CD4-positive, alpha-beta T cell treated with Interleukin-1 beta for 1 hour (primary cell): ENCODE measurements at regions not wholly inside any gene's neighbourhood (a gene's known extent, or its start where the extent isn't known, plus 50 kb on each side); places are given as distances from the start of the nearest gene placed in this dataset.
"Not testable (repeated sequence)": the region's sequence is repeated elsewhere in the genome, so short reads cannot be mapped to it uniquely, and the experiment has no call there.

Experiments
- DNase-seq, 2 donors: peaks; one replicate each; pipeline ENCODE4 v3.0.0-alpha.2; 2020 to 2022

DNA sequence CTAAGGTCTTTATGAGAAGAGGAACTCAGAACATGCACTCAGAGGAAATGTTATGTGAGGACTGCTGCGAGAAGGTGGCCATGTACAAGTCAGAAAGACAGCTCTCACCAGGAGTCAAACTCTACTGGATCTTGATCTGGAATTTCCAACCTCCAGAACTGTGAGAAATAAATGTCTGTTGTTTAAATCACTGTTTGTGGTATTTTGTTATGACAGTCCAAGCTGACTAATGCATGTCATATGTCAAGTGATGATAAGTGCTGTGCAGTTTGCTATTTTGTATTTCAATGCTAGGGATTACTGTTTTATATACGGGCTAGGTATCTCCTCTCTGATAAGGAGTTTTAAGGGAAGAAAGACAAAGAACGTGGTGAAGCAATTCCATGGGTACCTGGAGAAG is 162.3 kb downstream of the CPEB2 start:
- no peak for DNase-seq

DNA sequence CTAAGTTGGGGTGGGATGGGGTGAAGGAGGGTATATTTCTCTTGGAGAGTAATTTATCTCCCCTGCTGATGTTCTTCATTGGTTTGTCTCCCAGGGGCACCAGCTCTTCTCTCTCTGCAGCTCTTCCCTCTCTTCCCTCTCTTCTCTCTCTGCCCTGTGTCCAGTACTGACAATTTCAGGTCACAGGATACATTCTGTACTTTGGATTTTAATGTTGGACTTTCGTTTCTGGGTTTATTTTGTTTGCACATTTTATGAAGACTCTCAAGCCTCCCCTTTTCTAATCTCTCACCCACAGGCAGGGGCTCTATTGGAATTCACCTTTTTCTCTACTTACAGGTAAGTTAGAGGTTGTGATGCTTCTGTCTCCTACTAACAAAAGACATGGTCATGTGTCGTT is 165.5 kb downstream of the CPEB2 start:
- no peak for DNase-seq

DNA sequence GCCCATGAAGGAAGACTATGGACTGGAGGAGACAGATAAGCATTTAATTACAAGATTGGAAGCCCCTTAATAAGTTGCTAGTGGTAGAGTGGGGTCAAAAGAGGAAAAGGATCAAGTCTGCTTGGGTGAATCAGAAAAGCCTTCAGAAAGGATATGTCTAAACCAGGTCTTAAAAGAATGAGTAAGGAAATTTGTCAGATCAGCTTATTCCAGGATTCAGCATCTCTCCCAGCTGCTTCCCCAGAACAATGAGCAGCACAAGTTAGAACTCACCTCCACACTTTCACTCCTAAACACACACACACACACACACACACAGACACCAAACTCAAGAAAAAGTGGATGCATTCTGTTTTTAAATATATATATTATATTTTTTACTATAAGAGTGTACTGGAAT is 166.5 kb downstream of the CPEB2 start:
- no peak for DNase-seq

DNA sequence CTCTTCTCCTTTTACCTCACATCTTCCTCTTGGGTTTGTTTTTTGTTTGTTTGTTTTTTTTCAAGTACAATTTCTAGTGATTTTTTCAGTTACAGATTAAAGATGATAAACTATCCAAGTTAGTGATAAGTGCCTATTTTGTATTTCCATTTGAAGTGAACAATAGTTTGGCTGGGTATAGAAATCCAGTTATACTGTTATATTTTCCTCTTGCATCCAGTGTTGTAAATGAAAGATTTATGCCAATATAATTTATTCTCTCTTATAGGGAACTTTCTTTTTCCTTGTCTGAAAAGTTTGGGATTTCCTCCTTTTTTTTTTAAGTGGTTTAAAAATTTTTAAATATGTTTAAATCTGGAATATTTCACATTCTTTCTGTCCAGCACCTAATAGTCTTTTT is 169.4 kb downstream of the CPEB2 start:
- DNase-seq, result no peak

DNA sequence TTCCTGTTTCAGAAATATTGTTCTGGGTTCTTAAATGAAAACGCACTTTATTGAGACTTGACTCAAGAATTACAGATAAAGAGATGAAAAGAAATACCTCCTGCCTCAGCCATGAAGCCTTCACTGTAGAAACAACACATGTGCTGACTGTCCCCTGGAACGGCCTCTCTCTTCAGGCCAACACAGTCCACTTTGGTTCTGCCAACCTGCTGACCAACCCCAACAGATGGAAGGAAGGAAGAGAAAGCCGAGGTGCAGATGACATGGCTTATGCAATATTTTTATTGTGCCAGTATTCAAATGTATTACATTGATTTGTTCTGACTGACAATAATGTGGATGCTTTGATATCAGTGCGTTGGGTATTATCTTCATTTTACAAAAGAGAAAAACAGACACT is 171.0 kb downstream of the CPEB2 start:
- no peak for DNase-seq

DNA sequence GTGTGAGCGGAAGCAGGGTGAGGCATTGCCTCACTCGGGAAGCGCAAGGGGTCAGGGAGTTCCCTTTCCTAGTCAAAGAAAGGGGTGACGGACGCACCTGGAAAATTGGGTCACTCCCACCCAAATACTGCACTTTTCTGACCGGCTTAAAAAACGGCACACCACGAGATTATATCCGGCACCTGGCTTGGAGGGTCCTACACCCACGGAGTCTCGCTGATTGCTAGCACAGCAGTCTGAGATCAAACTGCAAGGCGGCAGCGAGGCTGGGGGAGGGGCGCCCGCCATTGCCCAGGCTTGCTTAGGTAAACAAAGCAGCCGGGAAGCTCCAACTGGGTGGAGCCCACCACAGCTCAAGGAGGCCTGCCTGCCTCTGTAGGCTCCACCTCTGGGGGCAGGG is 171.9 kb downstream of the CPEB2 start:
- not testable (repeated sequence) for DNase-seq

DNA sequence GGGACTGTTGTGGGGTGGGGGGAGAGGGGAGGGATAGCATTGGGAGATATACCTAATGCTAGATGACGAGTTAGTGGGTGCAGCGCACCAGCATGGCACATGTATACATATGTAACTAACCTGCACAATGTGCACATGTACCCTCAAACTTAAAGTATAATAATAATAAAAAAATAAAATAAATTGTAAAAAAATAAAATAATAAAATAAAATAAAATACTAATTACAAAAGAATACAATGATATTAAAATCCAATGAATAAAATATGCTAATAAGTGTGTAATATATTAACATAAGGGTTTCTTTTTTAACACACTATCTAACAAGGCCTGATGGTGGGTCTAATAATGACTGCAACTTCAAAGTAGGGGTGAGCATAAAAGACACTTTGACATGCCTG is 177.6 kb downstream of the CPEB2 start:
- not testable (repeated sequence) for DNase-seq

DNA sequence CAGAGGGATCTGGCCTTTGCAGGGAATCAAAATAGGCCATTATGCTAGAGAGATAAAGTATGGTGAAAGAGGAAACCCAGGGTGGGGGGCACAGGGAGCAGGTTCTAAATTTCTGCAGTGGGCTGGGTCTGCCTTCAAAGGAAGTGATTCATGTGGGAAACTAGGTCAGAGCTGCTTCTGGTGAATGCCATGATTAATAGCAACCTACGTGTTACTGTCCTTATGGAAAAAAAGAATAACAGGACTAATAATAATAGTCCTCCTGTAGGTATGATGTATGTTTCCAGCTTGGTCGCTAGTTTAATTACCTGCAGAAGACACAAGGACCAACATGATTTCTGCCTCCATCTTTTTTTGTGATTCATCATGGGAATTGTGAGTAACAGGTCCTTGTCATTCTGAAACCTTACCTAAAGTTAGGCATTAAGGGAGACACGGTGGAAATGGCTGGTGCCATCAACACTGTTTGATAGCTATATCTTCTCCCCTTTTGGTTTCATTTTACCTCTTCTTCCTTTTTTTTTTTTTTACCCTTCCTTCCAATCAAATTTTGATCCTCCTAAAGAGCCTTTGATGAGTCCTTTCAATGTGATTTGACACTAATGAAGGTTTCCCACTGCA is 180.4 kb downstream of the CPEB2 start:
- no peak for DNase-seq

DNA sequence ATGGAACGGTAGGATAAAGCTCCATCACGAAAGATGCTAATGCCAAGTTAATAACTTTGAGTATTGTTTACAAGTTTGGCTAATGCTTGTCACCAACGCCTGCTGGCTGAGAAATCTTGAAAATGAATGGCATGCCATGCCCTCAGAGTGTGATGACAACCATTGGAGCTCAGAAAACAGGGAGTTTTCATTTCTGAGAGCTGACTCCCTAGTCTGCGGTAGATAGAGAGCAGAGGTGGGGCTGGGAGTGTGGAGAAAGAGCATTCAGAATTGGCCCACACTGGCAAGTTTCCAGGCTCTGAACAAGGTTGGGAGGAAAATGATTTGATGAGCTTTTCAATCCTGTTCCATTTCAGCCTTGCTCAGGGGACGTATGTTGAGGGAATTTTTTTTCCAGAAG is 183.9 kb downstream of the CPEB2 start:
- DNase-seq, result no peak

DNA sequence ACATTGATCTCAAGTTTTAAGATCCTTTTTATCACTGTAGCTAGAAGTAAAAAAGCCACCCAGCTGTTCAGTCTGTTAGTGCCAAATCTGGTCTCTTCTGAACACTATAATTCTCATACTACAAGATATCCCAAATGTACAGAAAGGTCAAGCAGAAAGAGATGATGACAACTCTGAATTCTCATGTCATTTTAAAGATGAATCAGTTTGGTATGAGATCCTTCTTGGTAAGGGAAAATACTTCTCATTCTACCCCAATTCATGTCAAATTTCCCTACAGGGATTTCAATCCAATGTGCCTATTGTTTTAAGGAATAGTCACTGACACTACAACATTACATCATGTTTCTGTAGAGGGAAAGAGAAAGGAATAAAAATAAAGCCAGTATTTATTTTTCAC is 184.5 kb downstream of the CPEB2 start:
- DNase-seq, result no peak

DNA sequence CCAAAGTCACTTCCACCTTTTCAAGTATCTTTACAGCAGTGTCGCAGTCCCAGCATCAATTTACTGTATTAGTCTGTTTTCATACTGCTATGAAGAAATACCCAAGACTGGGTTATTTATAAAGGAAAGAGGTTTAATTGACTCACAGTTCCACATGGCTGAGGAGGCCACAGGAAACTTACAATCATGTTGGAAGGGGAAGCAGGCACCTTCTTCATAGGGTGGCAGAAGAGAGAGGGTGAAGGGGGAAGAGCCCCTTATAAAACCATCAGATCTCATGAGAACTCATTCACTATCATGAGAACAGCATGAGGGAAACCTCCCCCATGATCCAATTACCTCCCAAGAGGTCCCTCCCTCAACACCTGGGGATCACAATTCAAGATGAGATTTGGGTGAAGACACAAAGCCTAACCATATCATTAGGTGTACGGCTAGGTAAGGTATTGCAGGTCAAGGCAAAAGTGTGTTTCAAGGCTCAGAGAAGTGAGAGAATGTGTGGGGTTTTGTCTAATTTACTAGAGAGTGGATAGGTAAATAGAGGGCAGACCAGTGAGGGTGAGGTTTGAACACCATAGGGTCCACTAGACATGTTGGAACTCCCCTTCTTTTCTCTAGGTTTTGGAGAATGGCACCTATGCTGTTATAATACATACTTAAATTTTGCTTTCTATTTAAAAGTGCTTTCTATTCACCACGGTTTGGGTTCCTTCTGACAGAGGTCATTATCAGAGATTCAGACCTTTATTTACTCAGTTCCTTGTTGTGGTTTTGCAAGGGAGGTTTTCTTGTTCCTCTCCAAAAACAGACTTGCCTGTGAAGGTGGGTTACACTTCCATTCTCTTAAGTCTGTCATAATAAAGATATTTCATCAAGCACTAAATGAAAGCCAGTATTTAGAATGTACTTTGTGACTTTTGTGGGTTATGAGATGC is 186.6 kb downstream of the CPEB2 start:
- DNase-seq, result no peak

DNA sequence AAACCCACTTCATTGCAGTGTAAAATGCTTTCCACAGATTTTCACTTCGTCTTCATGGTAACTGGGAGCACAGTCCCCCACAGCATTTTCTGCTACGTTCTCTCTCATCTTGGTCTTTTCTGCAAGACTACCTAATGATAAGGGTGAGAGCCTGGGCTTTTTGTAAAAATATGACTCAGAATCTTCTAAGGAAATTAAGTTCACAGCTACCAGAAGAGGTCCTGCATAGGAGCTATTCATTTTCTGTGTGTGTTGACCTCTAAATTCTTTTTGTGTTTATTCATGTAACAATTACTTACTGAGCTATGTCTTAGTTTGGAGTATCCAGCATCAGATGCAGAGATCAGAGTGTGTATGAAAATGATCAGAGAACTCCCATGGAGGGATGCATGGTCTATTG is 192.2 kb downstream of the CPEB2 start:
- DNase-seq, result no peak

DNA sequence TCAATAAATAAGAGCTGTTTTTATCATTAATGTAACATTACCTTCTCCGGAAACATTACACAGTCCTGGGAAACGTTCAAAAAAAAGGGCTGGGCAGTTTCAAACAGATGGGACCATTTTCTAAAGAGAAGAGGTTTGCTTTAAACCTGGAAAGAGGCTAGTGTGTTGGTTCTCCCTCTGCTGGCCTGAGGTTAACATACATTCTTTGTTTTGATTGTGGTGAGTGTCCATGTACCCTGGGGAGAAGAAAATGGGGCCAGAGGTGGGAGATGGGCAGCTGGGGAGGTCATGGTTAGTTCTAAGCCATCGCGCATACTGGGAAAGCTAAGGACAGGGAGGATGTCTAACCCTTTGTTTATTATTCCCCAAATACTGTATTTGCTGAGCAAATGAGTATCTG is 194.7 kb downstream of the CPEB2 start:
- no peak for DNase-seq

DNA sequence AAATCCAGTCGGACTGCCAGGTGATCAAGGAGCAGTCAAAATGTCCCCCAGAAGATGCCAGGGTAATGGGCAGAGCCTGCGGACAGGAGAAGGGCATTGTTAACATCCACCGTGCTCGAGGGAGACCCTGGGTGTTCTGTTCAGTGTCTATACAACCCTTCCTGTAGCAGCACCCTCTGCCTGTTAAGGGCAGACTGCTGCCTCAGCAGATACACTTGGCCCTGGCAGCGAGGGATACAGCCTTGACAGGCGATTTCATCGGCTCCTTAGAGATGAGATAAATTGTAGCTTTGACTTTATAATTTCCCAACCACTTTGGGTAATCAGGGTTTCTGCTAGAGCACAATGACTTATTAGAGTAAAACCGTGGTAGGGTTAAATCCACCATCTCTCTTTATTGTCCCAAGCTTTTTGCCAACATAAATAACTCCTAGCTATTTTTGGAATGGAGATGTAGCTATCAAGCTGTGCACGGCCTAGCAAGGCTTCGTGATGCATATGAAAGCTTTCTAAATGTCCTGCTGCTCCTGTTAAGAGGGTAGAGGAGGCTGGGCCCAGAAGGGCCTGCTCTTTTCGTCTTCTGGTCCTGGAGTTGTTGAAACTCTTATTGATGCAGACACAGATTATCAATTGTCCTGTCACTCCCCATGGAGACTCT is 195.9 kb downstream of the CPEB2 start:
- no peak for DNase-seq

DNA sequence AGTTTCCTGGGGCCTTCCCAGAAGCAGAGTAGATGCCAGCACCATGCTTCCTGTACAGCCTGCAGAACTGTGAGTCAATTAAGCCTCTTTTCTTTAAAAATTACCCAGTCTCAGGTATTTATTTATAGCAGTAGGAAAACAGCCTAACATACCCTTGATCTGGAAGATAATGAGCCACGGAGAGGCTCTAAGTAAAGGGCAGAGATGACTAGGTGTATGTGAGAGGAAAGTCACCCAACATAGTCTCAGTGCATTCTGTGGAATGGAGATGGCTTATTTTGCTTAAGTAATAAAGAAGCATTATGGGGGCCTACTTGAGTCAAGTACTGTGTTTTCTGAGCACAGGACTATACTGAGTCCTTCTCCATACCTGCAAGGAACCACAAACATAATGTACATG is 199.5 kb downstream of the CPEB2 start:
- DNase-seq, result no peak

DNA sequence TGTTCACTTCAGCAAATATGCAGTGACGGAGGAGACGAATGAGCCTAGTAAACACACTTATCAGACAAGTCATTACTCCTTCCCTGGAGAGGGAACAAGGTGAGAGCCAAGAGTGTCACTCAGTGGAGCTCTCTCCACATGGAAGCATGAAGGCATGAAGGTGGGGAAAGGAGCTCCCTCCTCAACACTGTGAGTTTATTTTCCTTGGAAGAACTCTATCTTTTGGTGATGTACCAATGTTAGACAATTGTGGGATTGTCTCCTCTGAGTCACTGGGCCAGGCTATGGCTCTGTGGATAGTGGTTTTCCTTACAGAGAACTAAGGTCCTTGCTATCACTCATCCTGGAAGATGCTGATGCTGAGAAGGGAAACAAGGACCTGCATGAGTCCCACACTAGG is 200.2 kb downstream of the CPEB2 start:
- no peak for DNase-seq

DNA sequence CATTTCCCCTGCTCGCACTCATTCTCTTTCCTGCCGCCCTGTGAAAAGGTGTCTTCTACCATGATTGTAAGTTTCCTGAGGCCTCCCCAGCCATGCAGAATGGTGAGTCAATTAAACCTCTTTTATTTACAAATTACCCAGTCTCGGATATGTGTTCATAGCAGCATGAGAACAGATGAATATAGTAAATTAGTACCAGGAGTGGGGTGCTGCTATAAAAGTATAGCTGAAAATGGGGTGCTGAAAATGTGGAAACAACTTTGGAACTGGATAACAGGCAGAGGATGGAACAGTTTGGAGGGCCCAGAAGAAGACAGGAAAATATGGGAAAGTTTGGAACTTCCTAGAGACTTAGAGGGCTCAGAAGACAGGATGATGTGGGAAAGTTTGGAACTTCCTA is 204.2 kb downstream of the CPEB2 start:
- DNase-seq, result not testable (repeated sequence)

DNA sequence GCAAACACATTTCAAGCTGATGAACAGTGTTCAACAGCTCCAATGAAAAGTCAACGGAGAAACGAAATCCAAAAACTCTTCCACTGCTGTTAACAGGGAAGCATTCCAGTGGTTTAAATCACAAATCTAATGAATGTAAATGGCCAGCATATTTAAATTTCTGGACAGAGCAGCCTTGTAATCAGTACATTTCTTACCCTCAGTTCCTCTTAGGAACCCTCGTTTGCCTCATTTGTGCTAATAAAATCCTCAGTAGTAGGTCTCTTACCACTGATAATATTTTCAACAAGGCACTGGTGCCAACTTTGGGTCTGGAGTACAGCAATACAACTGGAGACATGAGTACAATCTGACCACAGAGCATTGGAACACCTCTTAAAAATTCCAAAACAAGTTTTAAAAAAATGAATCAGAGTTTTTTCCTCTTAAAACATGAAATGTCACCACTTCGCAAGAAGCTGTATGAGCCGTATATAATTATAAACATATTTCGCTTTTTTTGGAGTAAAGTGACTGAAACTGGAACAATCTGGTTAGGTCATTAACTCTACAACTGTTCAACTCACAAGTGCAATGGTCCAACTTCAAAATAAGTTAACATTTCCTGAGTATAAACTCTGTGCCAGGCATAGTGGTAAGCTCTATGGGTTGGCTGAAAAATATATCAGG is 211.2 kb downstream of the CPEB2 start:
- DNase-seq, result no peak

DNA sequence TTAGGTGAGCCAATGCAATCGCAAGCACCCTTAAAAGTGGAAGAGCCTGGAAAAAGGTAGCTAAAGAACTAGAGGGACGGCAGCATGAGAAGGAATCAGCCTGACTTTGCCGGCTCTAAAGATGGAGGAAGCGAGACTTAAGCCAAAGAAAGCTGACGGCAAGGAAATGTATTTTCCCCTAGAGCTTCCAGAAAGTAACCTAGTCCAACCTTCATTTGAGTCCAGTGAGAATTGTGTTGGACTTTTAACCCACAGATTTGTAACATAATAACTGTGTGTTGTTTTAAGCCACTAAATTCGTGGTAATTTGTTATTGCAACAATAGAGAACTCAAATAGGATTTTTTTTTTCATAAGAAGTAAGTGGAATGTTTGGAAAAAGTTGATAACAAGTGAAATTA is 212.7 kb upstream of the C1QTNF7 start:
- no peak for DNase-seq

DNA sequence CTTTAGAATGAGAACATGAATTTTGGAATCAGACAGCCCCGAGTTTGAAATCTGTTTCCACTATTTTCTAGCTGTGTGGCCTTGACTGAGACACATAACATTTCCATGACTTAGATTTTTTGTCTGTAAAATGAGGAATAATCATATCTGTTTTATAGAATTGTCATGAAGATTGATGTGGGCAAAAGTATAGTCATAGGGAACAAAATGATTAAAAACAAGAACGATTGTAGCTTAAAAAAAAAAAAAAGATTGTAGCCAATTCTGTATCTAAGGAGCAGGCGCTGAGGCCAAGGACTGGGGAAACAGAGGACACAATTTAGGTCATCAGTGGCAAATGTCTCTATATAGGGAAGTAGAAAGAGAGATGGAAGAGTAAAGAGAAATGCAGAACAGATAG is 201.6 kb upstream of the C1QTNF7 start:
- no peak for DNase-seq

DNA sequence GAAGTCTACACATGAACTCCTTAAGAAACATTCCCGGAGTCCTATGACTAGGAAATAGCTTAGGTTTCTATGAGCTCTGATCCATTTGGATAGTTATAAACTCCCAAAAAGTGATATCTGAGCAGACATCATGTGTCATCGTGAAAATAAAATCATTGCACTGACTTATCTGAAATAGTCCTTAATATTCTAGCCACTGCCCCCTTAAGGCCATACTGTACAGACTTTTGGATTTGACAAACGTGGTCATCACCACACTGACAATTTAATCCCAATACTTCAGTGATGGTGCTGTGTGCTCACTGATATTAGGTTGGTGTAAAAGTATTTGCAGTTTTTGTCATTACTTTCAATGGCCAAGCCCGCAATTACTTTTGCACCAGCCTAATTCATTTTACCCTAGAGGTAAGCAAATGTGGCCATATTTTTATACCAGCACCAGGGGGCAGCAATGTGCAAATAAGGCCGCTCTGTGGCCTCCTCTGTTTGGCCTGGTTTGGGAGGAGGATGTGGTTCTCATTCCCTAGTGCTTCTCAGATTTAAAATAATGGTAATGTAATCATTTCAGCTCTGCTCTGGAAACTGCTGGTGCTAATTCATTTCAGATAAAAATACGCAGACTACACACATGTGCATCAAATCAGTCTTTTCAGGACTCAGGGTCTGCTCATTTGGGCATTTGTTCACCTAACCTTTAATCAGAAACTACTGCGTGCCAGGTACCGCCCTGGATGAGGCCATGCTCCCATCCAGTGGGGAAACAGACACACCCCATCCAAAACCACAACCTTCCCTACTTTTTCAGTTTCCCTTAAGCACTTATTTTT is 196.4 kb upstream of the C1QTNF7 start:
- peak; percentile 74 to 79 for DNase-seq
